ENCODE measurements at regions not wholly inside any gene's neighbourhood (a gene's known extent, or its start where the extent isn't known, plus 50 kb on each side); places are given as distances from the start of the nearest gene placed in this dataset.

DNA sequence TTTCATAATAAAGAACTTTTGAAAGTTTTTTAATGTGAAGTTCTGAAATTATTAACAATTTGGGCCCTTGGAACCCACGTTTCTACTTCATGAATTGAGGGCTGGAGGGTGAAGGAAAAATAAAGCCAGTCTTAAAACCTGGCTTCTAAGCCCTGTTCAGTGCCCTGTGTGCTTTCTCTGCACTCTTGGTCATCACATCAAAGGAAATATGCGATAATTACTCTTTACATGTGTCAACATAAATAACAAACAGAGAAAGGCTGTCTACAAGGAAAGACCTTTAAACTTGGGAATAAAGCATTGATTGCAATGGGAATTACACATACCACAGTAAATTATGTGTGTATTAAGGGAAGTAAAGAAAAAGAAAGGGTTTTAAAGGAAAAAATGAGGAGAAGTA lies 150.7 kb upstream of the KLF7 start:
- TF ChIP-seq, protein P1, sequence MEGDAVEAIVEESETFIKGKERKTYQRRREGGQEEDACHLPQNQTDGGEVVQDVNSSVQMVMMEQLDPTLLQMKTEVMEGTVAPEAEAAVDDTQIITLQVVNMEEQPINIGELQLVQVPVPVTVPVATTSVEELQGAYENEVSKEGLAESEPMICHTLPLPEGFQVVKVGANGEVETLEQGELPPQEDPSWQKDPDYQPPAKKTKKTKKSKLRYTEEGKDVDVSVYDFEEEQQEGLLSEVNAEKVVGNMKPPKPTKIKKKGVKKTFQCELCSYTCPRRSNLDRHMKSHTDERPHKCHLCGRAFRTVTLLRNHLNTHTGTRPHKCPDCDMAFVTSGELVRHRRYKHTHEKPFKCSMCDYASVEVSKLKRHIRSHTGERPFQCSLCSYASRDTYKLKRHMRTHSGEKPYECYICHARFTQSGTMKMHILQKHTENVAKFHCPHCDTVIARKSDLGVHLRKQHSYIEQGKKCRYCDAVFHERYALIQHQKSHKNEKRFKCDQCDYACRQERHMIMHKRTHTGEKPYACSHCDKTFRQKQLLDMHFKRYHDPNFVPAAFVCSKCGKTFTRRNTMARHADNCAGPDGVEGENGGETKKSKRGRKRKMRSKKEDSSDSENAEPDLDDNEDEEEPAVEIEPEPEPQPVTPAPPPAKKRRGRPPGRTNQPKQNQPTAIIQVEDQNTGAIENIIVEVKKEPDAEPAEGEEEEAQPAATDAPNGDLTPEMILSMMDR (IDR thresholded peaks at IDR 0.05; ENCODE audit: unreplicated experiment in 3 of 3): no peak
- Mint-ChIP-seq H3K27me3 (ENCODE audit: low read depth) (no peaks in the 10 kb centered on the region), H3K4me1 (peaks cover 17% of the 10 kb centered on the region), H3K36me3 (ENCODE audit: low read depth) (no peaks in the 10 kb centered on the region), H3K9me3 (no peaks in the 10 kb centered on the region), H3K4me3 (no peak overlapping the region), H3K27ac (peak overlapping the region in 1 of 3 experiments; percentile 6)

- no peaks in the 10 kb centered on the region for H3K36me3 Mint-ChIP-seq (ENCODE audit: low read depth)
- TF ChIP-seq, protein P1 (IDR thresholded peaks at IDR 0.05; ENCODE audit: unreplicated experiment in 3 of 3): no peak
- H3K27ac Mint-ChIP-seq: peak overlapping the region in 1 of 3 experiments; percentile 6
Measured at GRCh38 chr2:207316906-207317305, 151.2 kb upstream of the KLF7 start.

DNA sequence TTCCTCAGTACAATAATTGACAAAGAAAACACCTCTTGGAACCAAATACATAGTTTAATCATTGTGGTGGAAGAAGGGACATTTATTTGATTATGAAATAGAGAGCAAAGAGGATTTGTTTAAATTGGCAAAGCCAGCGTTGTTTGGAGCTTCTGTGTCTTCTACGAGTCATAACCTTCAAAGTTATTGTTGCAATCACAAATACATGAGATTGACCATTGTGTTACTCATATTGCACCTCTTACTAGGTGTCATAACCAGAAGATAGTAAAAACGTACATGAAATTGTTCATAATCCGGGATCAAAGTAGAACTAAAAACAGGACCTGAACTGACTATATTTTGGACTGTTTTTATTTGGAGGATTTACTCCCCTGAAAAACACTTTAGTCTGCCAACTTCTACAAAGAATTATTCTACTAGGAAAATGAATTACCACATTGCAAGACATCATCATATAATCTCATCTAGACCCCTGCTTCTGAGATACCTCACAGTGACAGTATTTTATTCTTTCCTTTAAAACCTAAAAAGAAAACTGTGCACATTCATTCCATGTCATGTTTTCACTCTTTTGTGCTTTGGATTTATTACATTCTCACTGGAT lies 151.7 kb upstream of the KLF7 start:
- H3K4me3 Mint-ChIP-seq: no peak overlapping the region
- H3K4me1 Mint-ChIP-seq: peaks cover 17% of the 10 kb centered on the region
- no peaks in the 10 kb centered on the region for H3K9me3 Mint-ChIP-seq
- no peaks in the 10 kb centered on the region for H3K27me3 Mint-ChIP-seq (ENCODE audit: low read depth)
- no peaks in the 10 kb centered on the region for H3K36me3 Mint-ChIP-seq (ENCODE audit: low read depth)
- H3K27ac Mint-ChIP-seq: peak overlapping the region in 1 of 3 experiments; percentile 34
- TF ChIP-seq, protein P1 (IDR thresholded peaks at IDR 0.05; ENCODE audit: unreplicated experiment in 3 of 3): no peak

More at GRCh38 chr2:207316906-207317305, 151.2 kb upstream of the KLF7 start:
- no peaks in the 10 kb centered on the region for H3K9me3 Mint-ChIP-seq
- H3K4me3 Mint-ChIP-seq: no peak overlapping the region
- no peaks in the 10 kb centered on the region for H3K27me3 Mint-ChIP-seq (ENCODE audit: low read depth)
- H3K4me1 Mint-ChIP-seq: peaks cover 17% of the 10 kb centered on the region

DNA sequence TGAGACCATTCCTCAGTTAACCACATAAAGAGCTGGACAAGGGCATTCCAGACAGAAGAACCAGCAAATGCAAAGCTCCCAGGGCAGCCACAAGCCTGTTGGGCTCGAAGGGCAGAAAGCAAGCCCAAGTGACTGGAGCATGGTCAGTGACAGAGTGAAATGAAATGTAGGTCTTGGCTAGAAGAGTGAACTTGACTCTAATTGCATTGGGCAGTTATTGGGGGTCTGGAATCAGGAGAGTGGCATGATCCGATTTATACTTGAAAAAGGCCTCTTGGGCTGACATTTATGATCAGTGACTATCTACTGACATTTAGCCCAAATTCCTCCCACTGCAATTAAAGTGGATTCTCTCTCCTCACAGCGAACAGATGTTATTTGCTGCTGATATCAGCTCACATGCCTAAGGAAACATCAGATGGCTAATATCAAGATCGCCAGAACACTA lies 152.5 kb upstream of the KLF7 start:
- Mint-ChIP-seq H3K27ac (peak overlapping the region in 1 of 3 experiments; percentile 34), H3K9me3 (no peaks in the 10 kb centered on the region), H3K36me3 (ENCODE audit: low read depth) (no peaks in the 10 kb centered on the region), H3K4me1 (peaks cover 17% of the 10 kb centered on the region), H3K4me3 (no peak overlapping the region), H3K27me3 (ENCODE audit: low read depth) (no peaks in the 10 kb centered on the region)
- TF ChIP-seq, protein P1 (IDR thresholded peaks at IDR 0.05; ENCODE audit: unreplicated experiment in 3 of 3): no peak

- H3K4me3 Mint-ChIP-seq: no peak overlapping the region
- H3K9me3 Mint-ChIP-seq: no peaks in the 10 kb centered on the region
- TF ChIP-seq, protein P1 (IDR thresholded peaks at IDR 0.05; ENCODE audit: unreplicated experiment in 3 of 3): no peak
- H3K27me3 Mint-ChIP-seq (ENCODE audit: low read depth): no peaks in the 10 kb centered on the region
- H3K4me1 Mint-ChIP-seq: peaks cover 17% of the 10 kb centered on the region
- H3K27ac Mint-ChIP-seq: no peak overlapping the region
- H3K36me3 Mint-ChIP-seq (ENCODE audit: low read depth): no peaks in the 10 kb centered on the region
Measured at GRCh38 chr2:207319316-207319715, 153.6 kb upstream of the KLF7 start.
